SHP77 (cell line): ENCODE measurements at regions not wholly inside any gene's neighbourhood (a gene's known extent, or its start where the extent isn't known, plus 50 kb on each side); places are given as distances from the start of the nearest gene placed in this dataset.

Experiments
- DNase-seq, 2 experiments: peaks; one replicate each; lab custom pipeline; 2025; lab: John Stamatoyannopoulos, UW

DNA sequence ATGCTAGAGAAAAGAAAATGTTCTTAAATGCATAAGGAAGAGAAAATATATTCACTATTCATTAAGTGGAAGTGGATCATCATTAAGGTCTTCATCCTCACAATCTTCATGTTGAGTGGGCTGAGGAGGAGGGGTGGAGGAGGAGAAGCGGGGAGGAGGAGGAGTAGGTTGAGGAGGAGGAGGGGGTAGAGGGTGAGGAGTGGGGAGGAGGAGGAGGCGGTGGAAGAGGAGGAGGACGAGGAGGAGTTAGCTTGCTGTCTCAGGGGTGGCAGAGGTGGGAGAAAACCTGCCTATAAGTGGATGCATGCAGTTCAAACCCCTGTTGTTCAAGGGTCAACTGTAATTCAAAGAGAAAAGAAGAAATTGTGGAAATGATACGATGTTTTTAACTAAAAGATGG is 71.6 kb downstream of the MYEOV start:
- no peak for DNase-seq

DNA sequence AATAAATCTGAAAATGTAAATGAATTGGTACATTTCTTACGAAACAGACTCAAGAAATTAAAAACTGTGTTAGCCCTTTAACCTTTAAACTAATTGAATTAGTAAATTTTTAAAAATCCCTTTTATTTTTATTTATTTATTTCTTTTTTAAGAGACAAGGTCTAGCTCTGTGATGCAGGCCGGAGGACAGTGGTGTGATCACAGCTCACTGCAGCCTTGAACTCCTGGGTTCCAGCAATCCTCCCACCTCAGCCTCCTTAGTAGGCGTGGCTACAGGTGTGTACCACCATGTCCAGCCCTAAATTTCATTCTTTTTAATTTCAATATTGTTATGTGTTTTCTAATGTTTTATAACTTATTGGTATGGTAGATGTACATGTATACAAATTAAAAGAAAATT is 72.6 kb downstream of the MYEOV start:
- DNase-seq: no peak

DNA sequence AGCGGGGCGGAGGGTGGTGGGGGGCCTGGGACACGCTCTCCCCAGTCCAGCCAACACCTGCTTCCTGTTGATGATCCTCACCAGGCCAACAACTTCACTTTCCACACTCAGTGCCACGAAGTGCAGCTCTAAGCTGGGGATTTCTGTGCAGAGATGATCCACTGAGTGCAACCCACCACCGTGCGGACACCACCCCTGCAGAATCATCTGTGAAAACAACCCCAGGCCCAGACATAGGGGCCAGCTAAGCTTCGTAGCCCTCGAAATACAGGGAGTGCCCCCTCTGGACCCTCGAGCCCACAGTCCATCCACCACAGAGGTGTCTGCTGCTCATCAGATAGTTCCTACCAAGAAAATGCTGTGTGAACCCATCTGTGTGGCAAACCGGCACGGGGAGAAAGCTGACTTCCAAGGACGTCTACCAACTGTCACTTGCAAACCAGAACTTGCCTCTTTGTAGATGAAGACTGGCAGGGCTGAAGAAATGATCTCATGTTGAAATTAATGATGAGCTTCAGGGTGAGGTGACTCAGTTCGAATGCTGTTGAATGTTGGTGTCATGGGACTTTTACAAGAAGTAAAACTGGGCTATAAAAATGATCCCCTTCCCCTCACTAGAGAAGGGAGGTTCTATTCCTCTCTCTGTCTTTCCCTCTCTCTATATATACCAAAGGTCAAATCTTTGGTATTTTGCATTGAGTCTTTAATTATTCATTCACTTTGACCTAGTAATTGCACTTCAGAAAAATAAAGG is 73.4 kb downstream of the MYEOV start:
- DNase-seq: no peak

DNA sequence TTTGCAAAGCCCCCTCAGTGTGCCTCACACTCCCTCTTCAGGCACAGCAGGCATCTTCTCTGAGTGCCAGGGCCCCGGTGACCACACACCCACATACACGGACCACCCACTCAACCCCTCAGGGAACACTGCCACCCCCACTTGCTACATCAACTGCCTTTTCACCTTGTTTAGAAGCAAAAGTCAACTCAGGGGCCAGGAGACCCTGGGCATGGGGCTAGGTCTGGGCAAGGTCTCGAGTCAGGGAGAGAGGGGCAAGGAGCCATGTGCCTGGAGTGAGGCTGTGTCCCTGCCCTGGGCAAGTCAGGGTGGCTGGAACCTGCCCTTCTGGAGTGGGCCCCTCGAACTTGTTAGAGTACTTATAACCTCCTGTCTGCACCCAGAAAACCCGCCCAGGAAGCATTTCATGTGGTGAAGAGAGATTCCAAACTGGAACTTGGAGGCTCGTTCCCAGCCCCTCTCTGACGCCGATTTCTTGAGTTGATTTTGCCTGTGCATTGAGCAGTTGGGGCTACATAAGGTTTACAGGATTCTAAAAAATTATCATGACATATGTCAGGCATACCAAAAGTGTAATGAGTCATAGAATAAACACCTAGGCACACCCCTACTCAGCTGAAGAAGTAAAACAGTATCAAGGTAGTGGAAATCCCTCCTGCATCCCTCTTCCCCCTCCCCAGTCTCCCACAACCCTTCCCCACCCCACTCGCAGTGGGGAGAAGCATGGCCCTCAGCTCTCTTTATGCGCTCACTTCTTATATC is 74.3 kb downstream of the MYEOV start:
- no peak for DNase-seq

DNA sequence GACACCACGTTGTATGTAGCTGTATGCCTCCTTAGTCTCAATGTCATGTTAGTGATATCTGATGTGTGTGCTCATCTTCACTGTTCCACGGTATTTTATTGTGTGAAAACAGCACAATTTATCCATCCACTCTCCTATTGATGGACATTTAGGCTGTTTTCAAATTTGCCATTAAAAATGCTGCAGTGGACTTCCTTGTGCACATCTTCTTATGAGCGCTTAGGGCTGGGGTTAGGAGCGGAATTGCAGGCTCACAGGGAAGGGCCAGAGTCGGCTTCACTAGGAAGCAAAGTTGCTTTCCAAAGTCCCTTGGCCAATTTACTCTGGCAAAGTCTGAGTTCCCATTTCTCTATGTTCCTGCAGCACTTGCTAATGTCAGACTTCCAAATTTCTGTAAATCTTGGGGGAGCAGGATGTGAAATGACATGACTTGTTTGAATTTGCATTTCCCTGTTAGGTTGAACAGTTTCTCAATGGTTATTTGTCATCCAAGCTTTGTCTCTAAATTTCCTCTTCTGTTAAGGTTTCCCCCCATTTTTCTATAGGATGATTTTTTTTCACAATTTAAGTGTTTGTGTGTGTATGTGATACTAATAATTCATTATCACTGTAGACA is 75.4 kb downstream of the MYEOV start:
- no peak for DNase-seq

DNA sequence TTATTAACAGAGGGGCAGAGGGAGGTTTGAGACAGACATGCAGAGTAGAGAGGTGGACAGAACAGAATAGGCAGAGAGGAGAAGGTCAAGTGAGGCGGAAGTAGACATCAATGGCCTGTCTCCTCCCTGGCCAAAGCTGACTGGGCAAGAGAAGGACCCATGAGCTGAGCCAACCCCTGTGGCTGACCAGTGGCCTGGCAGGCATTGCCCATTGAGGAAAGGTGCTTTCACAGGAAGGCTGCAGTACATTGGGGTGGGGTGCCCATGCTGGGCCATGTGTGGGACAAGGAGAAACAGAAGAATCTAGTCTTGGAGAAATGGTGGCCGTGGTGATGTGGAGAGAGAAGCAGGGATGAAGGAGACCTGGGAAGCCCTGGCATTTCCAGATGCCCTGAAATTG is 76.0 kb downstream of the MYEOV start:
- DNase-seq: no peak

DNA sequence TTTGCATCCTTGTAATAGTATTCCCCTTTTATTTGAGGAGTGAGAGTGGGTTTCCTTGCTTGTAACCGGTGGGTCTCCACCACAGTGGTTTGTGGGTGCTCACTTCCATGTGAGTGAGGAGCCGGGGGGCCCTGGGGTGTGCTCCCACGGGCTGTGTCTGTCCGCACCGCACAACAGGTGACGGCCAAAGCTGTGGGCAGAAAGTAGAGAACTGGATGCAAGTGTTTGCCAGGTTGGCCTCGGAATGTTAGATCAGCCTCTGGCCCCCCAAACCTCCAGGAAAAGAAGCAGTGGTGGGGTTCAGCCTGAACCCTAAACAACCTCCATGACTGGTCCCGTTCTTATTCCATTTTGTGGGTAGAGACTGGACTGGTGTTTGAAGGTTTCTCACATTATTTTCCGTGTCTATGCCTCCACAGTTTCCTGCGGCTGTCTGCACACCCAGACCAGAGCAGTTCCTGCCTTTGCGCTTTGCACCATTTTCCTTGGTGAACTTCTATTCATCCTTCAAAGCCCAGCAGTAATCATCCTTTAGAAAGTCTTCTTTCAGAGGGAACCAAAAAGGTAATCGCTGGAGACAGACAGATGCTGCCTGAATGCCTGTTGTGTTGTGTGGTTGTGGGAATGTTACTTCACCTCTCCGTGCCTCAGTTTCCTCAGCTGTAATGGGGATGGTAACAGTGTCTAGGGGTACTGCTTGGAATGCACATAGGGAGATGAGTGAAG is 77.2 kb downstream of the MYEOV start:
- no peak for DNase-seq

DNA sequence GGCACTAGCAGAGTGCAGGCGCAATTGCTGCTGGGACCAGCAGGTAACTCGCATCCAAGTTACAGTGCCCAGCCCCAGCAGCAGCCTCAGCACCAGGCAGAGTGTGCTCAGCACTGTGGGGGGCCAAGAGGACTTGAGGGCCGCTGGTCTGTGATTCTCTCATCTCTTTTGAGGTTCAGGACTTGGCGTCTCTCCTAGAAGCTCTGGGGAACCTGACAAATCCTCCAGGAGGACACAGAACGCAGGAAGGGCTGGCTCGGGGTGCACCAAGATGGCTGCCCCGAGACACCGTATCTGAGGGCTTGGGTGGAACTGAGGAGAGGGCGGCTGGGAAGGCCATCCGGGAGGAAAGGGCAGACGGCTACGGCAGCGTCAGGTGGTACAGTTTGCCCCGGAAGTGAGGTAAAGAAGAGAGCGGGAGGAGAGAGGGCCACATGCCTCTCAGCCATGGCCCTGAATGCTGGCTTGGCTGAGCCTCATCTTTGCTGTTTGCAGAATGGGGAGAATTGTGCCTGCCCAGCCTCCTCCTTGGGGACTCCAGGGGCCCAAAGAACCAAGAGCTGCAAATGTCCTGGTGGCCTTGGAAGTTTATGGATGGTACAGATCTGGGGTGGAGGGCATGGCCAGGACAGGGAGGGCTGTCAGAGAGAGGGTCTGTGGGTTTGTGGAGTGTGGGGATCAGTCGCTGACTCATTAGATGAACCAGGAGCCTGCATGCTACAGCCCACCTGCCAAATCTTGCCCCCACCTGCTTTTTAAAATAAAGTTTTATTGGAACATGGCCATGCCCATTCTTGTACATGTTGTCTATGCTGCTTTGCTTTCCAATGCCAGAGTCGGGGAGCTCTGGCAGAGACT is 78.0 kb downstream of the MYEOV start:
- DNase-seq: no peak

DNA sequence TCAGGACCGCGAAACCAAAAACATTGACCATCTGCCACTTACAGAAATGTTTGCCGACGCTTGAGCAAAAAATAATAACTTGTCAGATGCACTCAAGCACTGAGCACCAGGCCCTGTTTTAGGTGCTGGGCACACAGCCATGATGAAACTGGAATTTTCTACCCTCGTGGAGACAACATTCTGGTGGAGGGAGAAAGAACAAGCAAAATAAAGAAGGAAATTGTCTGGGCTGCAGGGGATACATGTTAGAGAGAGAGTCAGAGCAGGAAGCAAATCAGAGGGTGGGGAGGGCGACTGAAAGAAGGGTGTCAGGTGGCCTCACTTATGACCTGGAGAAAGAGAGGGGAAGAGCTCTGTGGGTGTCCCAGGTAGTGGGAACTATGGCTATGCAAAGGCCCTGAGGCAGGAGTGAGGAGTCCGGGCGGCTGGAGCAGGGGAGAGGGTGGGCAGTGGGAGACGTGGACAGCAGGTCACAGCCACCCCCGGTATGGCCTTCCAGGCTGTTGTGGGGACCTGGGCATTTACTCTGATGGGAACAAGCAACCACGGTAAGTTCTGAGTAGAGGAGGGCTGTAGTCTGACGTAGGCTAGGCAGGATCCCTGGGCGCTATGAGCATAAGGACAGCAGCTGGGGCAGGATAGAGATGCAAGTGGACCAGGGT is 78.8 kb downstream of the MYEOV start:
- DNase-seq: no peak

DNA sequence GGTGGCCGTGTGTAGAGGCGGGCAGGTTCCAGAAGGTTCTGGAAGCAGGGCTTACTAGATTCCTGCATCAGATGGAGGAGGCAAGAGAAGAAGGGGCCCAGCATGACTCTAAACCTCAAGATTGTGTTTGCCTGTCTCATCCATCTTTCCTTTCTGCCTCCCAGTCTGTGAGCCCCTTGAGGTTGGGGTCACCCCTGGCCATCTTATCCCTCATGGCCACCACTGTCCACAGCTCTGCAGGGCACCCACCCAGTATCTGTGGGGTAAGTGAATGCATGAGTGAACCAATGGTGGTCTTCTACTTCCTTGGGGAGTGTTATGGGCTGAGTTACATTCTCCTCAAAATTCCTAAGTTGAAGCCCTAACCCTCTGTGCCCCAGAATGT is 79.3 kb downstream of the MYEOV start:
- no peak for DNase-seq

DNA sequence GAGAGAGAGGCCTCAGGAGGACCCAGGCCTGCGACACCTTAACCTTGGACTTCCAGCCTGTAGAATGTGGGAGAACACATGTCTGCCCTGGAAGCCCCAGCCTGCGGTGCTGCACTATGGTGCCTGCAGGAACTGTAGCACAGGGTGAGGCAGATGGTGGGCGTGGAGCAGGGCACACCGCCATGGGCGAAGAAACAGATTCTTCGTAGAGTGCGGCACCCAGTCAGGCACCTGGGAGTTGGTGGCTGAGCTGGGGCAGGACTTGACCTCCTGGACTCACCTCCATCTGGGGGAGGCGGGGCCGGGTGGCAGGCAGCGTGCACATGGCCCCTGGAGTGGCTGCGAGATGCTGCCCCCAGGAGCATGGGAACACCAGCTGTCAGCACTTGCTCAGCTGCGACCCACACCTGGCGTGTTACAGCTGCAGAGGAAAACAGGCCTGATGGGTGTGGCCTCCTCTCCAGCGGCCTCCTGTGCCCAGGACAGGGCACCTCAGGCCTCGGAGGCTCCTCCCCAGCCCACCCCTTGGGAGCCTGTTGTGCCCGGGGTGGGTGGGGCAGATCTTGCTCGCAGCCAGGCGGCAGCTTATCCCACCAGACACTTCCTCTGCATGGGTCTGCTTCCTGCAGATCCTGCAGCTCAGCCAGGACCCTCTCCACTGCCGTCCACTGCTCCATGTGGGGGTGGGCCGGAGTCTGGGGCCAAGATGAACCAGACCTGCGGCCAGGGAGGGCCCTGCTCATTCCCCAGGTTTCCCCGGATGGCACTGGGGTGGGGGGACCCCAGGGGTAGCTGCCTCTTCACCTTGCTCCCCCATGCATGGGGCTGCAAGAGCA is 80.4 kb downstream of the MYEOV start:
- peak; percentile 65 to 88 for DNase-seq

DNA sequence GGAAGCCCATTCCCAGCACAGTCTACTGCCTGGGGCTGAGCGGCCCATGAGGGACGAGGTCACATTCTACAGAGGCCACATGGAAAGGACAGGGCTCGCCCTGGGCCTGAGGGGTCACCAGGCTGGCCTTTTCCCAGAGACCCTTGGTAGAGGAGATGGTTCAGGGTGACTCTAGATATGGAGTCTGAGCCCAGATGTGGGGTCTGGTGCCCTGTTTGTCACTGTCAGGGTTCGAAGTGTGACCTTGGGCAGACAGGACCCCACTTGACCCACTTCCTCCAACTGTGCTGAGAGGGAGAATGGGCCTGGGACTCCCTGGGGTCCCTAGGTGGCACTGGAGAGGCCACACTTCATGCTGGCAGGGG is 81.0 kb downstream of the MYEOV start:
- DNase-seq: no peak

DNA sequence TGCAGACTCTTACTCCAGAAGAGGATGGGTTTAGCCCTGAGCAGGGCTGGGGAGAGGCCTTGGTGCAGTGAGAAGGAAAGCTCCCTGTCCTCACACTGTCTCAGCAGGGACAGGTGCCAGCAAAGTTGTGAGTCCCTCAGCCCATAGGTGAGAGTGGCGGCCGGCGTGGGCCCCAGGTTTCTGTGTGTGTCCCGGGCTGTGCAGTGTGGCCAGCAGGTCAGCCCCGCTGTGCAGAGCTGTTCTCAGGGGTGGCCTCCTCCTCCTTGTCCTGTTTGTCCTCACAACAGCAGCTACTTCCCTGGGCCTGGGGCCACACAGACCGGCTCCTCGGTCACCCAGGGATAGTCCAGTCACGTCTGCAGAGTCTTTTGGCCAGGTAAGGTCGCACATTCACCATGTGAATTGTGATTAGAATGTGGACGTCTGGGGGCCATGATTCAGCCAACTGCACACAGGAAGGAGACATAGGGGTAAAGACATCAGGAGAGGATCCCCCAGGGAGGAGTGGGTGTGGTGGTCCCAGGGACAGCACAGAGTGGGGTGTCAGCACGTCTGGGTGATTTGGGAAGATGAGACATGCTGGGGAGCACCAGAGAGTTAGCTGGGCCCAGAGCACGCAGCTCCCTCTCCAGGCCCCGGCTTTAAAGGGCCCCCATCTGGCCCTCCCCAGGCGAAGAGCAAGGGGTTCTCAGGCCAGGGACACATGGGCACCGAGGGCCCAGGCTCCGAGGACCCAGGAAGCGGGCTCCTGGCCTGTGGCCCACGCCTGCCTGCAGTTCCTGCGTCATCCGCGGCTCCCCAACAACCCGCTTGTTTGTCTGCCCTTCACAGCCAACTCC is 81.6 kb downstream of the MYEOV start:
- DNase-seq: no peak

DNA sequence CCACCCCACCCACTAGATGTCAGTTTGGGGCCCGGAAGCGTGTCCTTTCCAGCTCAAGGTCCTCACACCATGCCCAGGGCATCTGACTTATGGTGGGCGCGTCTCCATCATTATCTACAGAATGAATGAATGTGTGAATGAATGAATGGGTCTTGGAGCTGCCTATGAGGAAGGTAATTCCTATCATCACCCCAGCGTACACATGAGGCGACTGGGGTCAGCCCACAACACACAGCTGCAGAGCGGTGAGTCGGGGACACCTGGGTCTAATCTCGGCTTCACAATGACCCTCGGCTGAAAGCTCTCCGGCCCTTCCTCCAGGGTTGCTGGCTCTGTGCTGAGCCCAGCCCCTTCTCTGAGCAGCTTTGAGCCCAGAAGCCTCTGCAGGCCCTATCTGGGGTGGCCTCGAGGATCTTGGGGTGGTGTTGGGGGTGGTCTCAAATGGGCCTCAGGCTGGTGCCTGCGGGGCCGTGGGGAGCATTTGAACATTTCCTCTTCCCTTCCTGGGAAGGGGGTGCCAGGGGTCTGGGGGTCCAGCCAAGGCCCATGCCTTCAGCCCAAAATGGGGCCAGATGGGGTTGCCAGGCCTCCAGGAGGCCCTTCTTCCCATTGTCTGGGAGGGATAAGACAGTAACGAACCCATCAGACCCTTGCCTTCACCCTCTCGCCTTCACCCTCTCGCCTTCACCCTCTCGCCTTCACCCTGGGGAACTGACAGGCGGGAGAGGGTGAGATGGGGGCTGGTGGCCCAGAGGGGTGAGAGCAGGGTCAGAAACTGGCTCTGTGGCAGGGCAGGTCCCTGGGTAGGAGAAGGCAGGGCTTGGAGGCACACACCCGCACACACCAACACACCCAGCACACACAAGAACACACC is 82.4 kb downstream of the MYEOV start:
- no peak for DNase-seq

DNA sequence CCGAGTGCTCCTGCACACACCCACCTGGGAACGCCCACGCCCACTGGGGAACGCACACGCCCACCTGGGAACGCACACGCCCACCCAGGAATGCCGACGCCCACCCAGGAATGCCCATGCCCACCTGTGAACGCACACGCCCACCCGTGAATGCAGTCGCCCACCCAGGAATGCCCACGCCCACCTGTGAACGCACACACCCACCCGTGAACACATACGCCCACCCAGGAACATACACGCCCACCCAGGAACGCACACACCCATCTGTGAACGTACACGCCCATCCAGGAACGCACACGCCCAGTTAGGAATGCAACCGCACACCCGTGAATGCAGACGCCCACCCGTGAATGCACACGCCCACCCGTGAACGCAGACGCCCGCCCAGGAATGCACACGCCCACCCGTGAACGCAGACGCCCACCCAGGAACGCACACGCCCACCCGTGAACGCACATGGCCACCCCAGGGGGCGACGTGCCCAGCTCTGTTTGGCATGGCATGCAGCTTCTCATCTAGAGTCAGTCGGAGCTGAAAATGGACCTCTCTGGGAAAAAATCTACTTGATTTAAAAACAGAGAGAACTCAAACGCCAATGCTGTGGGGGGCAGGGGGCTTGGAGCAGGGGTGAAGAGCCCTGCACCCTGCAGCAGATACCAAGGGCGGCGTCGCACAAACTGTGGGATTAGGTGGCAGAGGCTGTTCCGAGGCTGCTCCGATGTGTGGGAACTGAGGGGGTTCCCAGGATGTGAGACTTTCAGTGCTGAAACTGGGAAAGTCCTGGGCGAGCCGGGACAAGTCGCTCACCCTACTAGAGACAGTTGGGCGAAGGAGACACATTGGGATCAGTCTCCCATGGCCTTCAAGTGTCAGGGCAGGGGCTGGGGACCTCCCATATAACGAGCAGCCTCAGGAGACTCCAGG is 83.3 kb downstream of the MYEOV start:
- no peak for DNase-seq

DNA sequence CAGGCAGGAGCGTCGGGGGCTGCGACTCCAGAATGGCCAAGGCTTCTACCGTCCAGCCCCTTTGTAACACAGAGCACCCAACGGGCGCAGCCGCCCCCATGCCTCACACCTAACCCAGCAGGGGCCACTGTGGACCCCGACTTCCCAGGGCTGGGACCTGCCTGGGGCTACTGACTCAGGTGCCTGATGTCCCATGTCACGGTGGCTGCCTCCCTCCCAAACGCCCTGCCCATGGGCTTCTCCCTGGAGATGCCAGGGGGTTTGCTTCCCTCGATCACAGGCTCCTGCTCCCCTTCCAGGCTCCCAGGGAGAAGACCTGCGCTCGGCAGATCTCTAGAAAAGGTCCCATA is 84.0 kb downstream of the MYEOV start:
- DNase-seq: no peak
